Astrocyte of the cerebellum (primary cell): ENCODE measurements at regions not wholly inside any gene's neighbourhood (a gene's known extent, or its start where the extent isn't known, plus 50 kb on each side); places are given as distances from the start of the nearest gene placed in this dataset.
A peak's percentile ranks its signal among the peaks of the same experiment; 100 is the strongest.
"Not testable (repeated sequence)": the region's sequence is repeated elsewhere in the genome, so short reads cannot be mapped to it uniquely, and the experiment has no call there.

ENCODE experiments used
- DNase-seq: peaks from one replicate; pipeline ENCODE4 v3.0.0-alpha.2; 2011; ENCODE audit warnings: low read depth
- H3K4me3 ChIP-seq: 2 replicates; pipeline ENCODE4 v1.5.1; 2011; ENCODE audit warnings: mild to moderate bottlenecking, low read depth, low read length, moderate library complexity
- CTCF ChIP-seq: IDR thresholded peaks from 2 replicates; pipeline ENCODE4 v1.5.1; 2012; ENCODE audit warnings: low read length, low read depth, moderate library complexity, mild to moderate bottlenecking; ENCODE audit errors: missing control alignments
- in situ Hi-C: cut with HindIII; loops from 2 replicates; pipeline ENCODE4 v1.10.0; 2017; ENCODE audit warnings: low sequenced_read_pairs

GRCh38 chr9:129413537-129414376 lies 207.1 kb downstream of the C9orf50 start:
- peak overlapping the region; percentile 20 for H3K4me3 ChIP-seq
- peak; percentile 88 for DNase-seq
- no peak for TF ChIP-seq CTCF
- in situ Hi-C loops, result no loop called here

GRCh38 chr9:129412814-129413536 lies 207.9 kb downstream of the C9orf50 start:
- DNase-seq, result peak; percentile 42
- H3K4me3 ChIP-seq, result peak overlapping the region; percentile 16
- TF ChIP-seq CTCF, result no peak
- in situ Hi-C loops, result no loop called here

GRCh38 chr9:129412176-129412813 lies 208.6 kb downstream of the C9orf50 start:
- H3K4me3 ChIP-seq, DNase-seq, in situ Hi-C loops: not testable (repeated sequence)

- TF ChIP-seq CTCF, result no peak
- no peak overlapping the region for H3K4me3 ChIP-seq
- DNase-seq, result no peak
- in situ Hi-C loops, result no loop called here
These were observed 209.3 kb downstream of the C9orf50 start for GRCh38 chr9:129411501-129412175.

- no peak overlapping the region for H3K4me3 ChIP-seq
- in situ Hi-C loops, result no loop called here
- no peak for DNase-seq
These were observed 210.7 kb downstream of the C9orf50 start for GRCh38 chr9:129410226-129410625.

More at GRCh38 chr9:129410226-129410625, 210.7 kb downstream of the C9orf50 start:
- no peak for TF ChIP-seq CTCF
